ENCODE measurements at regions not wholly inside any gene's neighbourhood (a gene's known extent, or its start where the extent isn't known, plus 50 kb on each side); places are given as distances from the start of the nearest gene placed in this dataset.

- no peak for TF ChIP-seq RNF219 (CRISPR knock-in tag; IDR thresholded peaks at IDR 0.05)
- no peak for TF ChIP-seq NFRKB (IDR thresholded peaks at IDR 0.05)
- no peak for TF ChIP-seq SALL2 (CRISPR knock-in tag; IDR thresholded peaks at IDR 0.05)
- TF ChIP-seq PBX2 (CRISPR knock-in tag; IDR thresholded peaks at IDR 0.05): no peak
- TF ChIP-seq ZFP36 (IDR thresholded peaks at IDR 0.05; ENCODE audit: borderline replicate concordance, low read depth, low read length, partially characterized antibody): no peak
- TF ChIP-seq ZNF713 (CRISPR knock-in tag; IDR thresholded peaks at IDR 0.05): no peak
- no peak for TF ChIP-seq NCOA2 (CRISPR knock-in tag; IDR thresholded peaks at IDR 0.05)
Measured at GRCh38 chr14:44283836-44284235, 223.2 kb downstream of the FSCB start (continued).

- Histone ChIP-seq H3K9ac (ENCODE audit: insufficient read depth, low read depth, low read length) (no peak overlapping the region), H3K4me1 (ENCODE audit: insufficient read depth, low read length) (no peaks in the 10 kb centered on the region), H4K20me1 (ENCODE audit: insufficient read depth, low read length) (no peaks in the 10 kb centered on the region), H3K36me3 (replicated peaks in 1 of 2; ENCODE audit: control insufficient read depth in 1 of 2, insufficient read depth in 2 of 2, low read length in 2 of 2) (no peaks in the 10 kb centered on the region), H3K4me3 (replicated peaks in 1 of 3; ENCODE audit: insufficient read depth in 1 of 3, low read depth in 2 of 3, low read length in 3 of 3) (no peak overlapping the region), H3K9me3 (ENCODE audit: low read length) (0 out of 2 replicates have a peak, but pooled peaks cover 4% of the 10 kb centered on the region), H3K27me3 (ENCODE audit: control insufficient read depth in 1 of 2, insufficient read depth in 2 of 2, low read length in 2 of 2) (no peaks in the 10 kb centered on the region), H2AFZ (ENCODE audit: low read length) (no peak overlapping the region), H3K79me2 (ENCODE audit: insufficient read depth, low read length) (no peaks in the 10 kb centered on the region), H3K27ac (ENCODE audit: extremely low read length, insufficient read depth, low read length) (no peak overlapping the region), H3K4me2 (ENCODE audit: low read depth, low read length) (no peak overlapping the region)
- no TSS peak for BruUV-seq (replicated peaks)
- FAIRE-seq (no peak), ATAC-seq (no peak), DNase-seq (ENCODE audit: low spot score) (no peak)
- ChIA-PET POLR2A (no interaction called here), CTCF (ENCODE audit: low intra/inter-chr PET ratio, low total read pairs) (no interaction called here)
- 0% methylated on average over 1 of the region's 1 CpG for WGBS (ENCODE audit: low lambda C conversion rate)
- intact Hi-C loops (cut with micrococcal nuclease; ENCODE audit: unreplicated experiment): no loop called here
- in situ Hi-C loops (cut with HindIII; ENCODE audit: extremely low pct_ligation_motif_present, low pct_unique_long_range_greater_than_20kb): no loop called here
- TF ChIP-seq ZNF142 (CRISPR knock-in tag; IDR thresholded peaks at IDR 0.05) (no peak), LRRFIP1 (CRISPR knock-in tag; conservative IDR thresholded peaks at IDR 0.05) (no peak), NAIF1 (CRISPR knock-in tag; IDR thresholded peaks at IDR 0.05; ENCODE audit: borderline replicate concordance) (no peak), PITX1 (CRISPR knock-in tag; IDR thresholded peaks at IDR 0.05) (no peak), SIX1 (CRISPR knock-in tag; IDR thresholded peaks at IDR 0.05; ENCODE audit: borderline replicate concordance) (no peak)
Measured at GRCh38 chr14:44279357-44279756, 227.7 kb downstream of the FSCB start.
